Vagina (tissue), 2 donors: ENCODE measurements at regions not wholly inside any gene's neighbourhood (a gene's known extent, or its start where the extent isn't known, plus 50 kb on each side); places are given as distances from the start of the nearest gene placed in this dataset.

Experiments
- DNase-seq, 2 donors: peaks; one replicate each; pipeline ENCODE4 v3.0.0-alpha.2; 2017; ENCODE audit errors: extremely low spot score in 2 of 2
- H3K27ac ChIP-seq: fragments of 200-600 bp; sonication (generic); one replicate; pipeline ENCODE4 v1.5.1; 2019
- H3K27me3 ChIP-seq: fragments of 200-600 bp; sonication (generic); one replicate; pipeline ENCODE4 v1.5.1; 2019
- H3K36me3 ChIP-seq, 2 donors: fragments of 200-600 bp; sonication (generic); one replicate each; pipeline ENCODE4 v1.5.1; 2017 to 2019
- H3K4me1 ChIP-seq: fragments of 200-600 bp; sonication (generic); one replicate; pipeline ENCODE4 v1.5.1; 2019
- H3K4me3 ChIP-seq, 2 donors: fragments of 200-600 bp; sonication (generic); 1 replicate in 1 of 2; 2 replicates in 1 of 2; pipeline ENCODE4 v1.5.1; 2016 to 2019
- H3K9me3 ChIP-seq: fragments of 200-600 bp; sonication (generic); one replicate; pipeline ENCODE4 v1.5.1; 2019
- POLR2A ChIP-seq, 2 donors: fragments of 450-650 bp; IDR thresholded peaks; one replicate each; pipeline ENCODE4 v1.6.1; 2017; ENCODE audit warnings: antibody characterized with exemption in 2 of 2, mild to moderate bottlenecking in 2 of 2, moderate library complexity in 2 of 2
- POLR2AphosphoS5 ChIP-seq, 2 donors: sonication (generic); formaldehyde crosslinking; IDR thresholded peaks; one replicate each; pipeline ENCODE4 v1.9.0; 2017; ENCODE audit warnings: antibody characterized with exemption in 2 of 2, mild to moderate bottlenecking in 2 of 2, low read depth in 1 of 2; ENCODE audit not compliant: insufficient read depth in 1 of 2
- intact Hi-C: fragments of 100-400 bp; cut with DNase I; formaldehyde crosslinking; loops from one replicate; pipeline ENCODE4 v1.15.1; 2023
- TF ChIP-seq, protein P1 (sequence below), 3 experiments: fragments of 450-650 bp in 2 of 3; fragments of 200-600 bp in 1 of 3; sonication (generic) in 1 of 3; IDR thresholded peaks; one replicate each; pipeline ENCODE4 v1.5.1; 2017 to 2019; ENCODE audit warnings: antibody characterized with exemption in 3 of 3, mild to moderate bottlenecking in 2 of 3, moderate library complexity in 2 of 3

DNA sequence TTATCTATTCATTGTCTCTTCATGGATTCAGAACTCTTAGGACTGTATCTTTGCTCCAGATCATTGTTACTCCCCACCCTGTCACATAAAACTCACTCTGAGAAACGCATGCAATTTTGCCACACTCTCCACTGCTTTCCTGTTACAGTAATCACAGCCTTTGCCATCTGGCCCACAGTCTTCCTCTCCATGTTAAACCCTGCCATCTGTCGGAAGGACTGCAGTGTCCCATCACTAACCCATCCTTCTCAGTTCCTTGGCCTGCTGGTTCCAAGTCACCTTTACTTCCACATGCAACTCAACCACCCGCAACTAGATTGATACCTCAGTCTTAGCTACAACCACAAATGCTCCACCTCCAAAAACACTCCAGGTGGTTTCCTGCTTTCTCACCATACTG lies 308.7 kb upstream of the FAM241A start:
- TF ChIP-seq POLR2AphosphoS5 (IDR thresholded peaks at IDR 0.05; ENCODE audit: insufficient read depth in 1 of 2, low read depth in 1 of 2) (no peak), POLR2A (IDR thresholded peaks at IDR 0.05) (no peak)
- TF ChIP-seq, protein P1, sequence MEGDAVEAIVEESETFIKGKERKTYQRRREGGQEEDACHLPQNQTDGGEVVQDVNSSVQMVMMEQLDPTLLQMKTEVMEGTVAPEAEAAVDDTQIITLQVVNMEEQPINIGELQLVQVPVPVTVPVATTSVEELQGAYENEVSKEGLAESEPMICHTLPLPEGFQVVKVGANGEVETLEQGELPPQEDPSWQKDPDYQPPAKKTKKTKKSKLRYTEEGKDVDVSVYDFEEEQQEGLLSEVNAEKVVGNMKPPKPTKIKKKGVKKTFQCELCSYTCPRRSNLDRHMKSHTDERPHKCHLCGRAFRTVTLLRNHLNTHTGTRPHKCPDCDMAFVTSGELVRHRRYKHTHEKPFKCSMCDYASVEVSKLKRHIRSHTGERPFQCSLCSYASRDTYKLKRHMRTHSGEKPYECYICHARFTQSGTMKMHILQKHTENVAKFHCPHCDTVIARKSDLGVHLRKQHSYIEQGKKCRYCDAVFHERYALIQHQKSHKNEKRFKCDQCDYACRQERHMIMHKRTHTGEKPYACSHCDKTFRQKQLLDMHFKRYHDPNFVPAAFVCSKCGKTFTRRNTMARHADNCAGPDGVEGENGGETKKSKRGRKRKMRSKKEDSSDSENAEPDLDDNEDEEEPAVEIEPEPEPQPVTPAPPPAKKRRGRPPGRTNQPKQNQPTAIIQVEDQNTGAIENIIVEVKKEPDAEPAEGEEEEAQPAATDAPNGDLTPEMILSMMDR (IDR thresholded peaks at IDR 0.05) = no peak
- H3K27me3 ChIP-seq = no peaks in the 10 kb centered on the region

DNA sequence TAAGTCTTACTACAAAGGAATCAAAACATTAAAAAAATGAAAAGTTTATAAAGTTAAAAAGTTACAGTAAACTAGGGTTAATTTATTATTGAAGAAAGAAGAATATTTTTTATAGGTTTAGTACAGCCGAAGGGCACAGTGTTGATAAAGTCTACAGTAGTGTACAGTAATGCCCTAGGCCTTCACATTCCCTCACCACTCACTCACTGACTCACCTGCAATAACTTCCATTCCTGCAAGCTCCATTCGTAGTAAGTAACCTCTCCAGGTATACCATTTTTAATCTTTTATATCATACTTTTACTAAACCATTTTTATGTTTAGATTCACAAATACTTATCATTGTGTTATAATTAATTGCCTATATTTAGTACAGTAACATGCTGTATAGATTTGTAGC lies 307.5 kb upstream of the FAM241A start:
- no peaks in the 10 kb centered on the region for H3K36me3 ChIP-seq
- no peaks in the 10 kb centered on the region for H3K4me1 ChIP-seq
- H3K4me3 ChIP-seq = no peak overlapping the region
- H3K9me3 ChIP-seq = no peaks in the 10 kb centered on the region
- no peaks in the 10 kb centered on the region for H3K27me3 ChIP-seq
- no peak overlapping the region for H3K27ac ChIP-seq
- TF ChIP-seq, protein P1 (IDR thresholded peaks at IDR 0.05) = no peak
- TF ChIP-seq POLR2A (IDR thresholded peaks at IDR 0.05) (no peak), POLR2AphosphoS5 (IDR thresholded peaks at IDR 0.05; ENCODE audit: insufficient read depth in 1 of 2, low read depth in 1 of 2) (no peak)
- no peak for DNase-seq
- intact Hi-C loops = no loop called here

More for the DNA sequence above, 308.7 kb upstream of the FAM241A start:
- Histone ChIP-seq H3K9me3 (no peaks in the 10 kb centered on the region), H3K4me3 (no peak overlapping the region), H3K36me3 (no peaks in the 10 kb centered on the region), H3K27ac (no peak overlapping the region), H3K4me1 (no peaks in the 10 kb centered on the region)
- no peak for DNase-seq
- intact Hi-C loops = no loop called here

DNA sequence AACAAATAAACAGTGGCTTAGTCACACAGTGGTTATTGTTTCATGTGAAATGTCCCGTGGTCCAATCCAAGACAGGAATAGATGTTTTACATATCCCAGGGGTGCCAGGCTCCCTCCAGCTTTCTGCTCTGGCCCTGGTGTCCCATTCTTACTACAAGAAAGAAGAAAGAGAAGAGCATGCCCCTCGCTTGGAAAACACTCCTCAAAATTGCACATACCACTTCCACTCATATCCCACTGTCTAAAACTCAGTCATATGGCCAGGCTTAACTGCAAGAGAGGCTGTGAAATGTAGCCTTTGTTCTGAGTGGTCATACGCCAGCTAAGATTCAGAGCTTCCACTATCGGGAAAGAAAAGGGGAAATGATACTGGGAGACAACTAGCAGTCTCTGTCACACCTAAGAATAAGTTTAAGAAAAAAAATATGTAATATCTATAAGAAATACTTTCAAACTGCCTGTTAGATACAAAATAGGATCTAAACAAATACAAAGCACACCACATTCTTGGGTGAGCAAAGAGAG lies 306.8 kb upstream of the FAM241A start:
- H3K27me3 ChIP-seq = no peaks in the 10 kb centered on the region
- H3K36me3 ChIP-seq = no peaks in the 10 kb centered on the region
- H3K4me3 ChIP-seq = no peak overlapping the region
- intact Hi-C loops = no loop called here
- H3K9me3 ChIP-seq = no peaks in the 10 kb centered on the region
- no peak for TF ChIP-seq POLR2A (IDR thresholded peaks at IDR 0.05)
- TF ChIP-seq, protein P1 (IDR thresholded peaks at IDR 0.05) = no peak
- no peak for TF ChIP-seq POLR2AphosphoS5 (IDR thresholded peaks at IDR 0.05; ENCODE audit: insufficient read depth in 1 of 2, low read depth in 1 of 2)
- no peaks in the 10 kb centered on the region for H3K4me1 ChIP-seq
- DNase-seq = no peak
- H3K27ac ChIP-seq = no peak overlapping the region

DNA sequence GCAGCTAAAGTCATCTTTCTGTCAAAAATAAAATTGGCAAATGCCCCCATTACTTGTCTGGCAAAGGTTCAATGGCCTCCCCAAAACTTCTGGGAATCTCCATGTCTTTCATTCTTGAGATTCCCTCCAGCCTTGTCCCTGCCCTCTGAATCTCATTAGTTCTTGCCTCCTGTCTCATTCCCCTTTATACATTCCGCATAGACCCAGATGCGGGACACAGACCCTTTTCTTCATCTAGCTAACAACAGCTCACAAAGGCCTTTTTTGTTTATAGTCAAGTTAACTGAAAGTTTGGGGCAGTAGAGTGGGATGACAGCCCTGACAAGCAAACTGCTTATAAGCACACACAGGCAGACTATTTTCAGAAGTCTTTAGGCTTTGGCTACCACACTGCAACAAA lies 306.1 kb upstream of the FAM241A start:
- no peak for DNase-seq
- H3K27ac ChIP-seq = no peak overlapping the region
- H3K36me3 ChIP-seq = no peaks in the 10 kb centered on the region
- H3K4me1 ChIP-seq = no peaks in the 10 kb centered on the region
- H3K27me3 ChIP-seq = no peaks in the 10 kb centered on the region
- no peak for TF ChIP-seq POLR2A (IDR thresholded peaks at IDR 0.05)
- no peak for TF ChIP-seq POLR2AphosphoS5 (IDR thresholded peaks at IDR 0.05; ENCODE audit: insufficient read depth in 1 of 2, low read depth in 1 of 2)
- TF ChIP-seq, protein P1 (IDR thresholded peaks at IDR 0.05) = no peak
- H3K9me3 ChIP-seq = no peaks in the 10 kb centered on the region
- H3K4me3 ChIP-seq = no peak overlapping the region
- intact Hi-C loops = no loop called here

DNA sequence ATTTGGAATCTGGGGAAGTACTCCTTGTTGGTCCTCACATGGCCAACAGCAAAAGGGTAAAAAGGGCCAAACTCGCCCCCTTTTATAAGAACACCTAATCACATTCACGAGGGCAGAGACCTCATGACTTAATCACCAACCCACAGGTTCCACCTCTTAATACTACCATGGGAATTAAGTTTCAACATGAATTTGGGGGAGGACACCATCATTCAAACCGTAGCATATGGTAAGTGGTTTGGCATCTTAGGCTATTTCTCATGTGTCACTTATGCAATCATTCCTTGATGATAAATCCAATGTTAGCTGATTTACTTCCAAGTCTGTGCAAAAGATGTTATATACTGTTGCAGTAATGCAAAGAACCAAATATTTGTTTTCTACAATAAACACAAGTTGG lies 302.9 kb upstream of the FAM241A start:
- TF ChIP-seq POLR2A (IDR thresholded peaks at IDR 0.05) (no peak), POLR2AphosphoS5 (IDR thresholded peaks at IDR 0.05; ENCODE audit: insufficient read depth in 1 of 2, low read depth in 1 of 2) (no peak)
- TF ChIP-seq, protein P1 (IDR thresholded peaks at IDR 0.05) = no peak
- no peak overlapping the region for H3K27ac ChIP-seq
- no peaks in the 10 kb centered on the region for H3K9me3 ChIP-seq

More for the DNA sequence above, 302.9 kb upstream of the FAM241A start:
- Histone ChIP-seq H3K36me3 (no peaks in the 10 kb centered on the region), H3K4me1 (no peaks in the 10 kb centered on the region), H3K4me3 (no peak overlapping the region), H3K27me3 (no peaks in the 10 kb centered on the region)
- no peak for DNase-seq
- intact Hi-C loops = no loop called here
